DMS 273 (cell line): ENCODE measurements at regions not wholly inside any gene's neighbourhood (a gene's known extent, or its start where the extent isn't known, plus 50 kb on each side); places are given as distances from the start of the nearest gene placed in this dataset.
A peak's percentile ranks its signal among the peaks of the same experiment; 100 is the strongest.

Source experiments
- DNase-seq: peaks from one replicate; lab custom pipeline; 2025; ENCODE audit not compliant: unreplicated experiment; lab: John Stamatoyannopoulos, UW

DNA sequence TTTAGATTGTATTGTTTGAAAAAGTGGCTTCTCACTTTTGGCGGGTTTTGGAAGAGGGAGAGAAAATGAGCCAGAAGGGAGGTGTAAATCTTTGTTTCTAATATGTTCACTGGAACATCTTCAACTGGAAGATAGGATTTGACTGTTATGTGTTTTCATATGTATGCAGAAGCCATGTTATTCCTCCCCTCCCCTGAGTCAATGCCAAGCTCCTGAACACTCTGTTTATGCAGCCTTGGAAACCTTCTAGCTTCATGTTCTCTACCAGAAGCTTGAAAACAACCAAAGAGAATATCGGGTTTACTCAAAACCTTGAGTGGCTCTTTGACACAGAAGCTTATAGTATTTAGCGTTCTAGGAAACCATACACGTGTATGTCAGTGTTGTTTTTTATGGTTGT, 279.1 kb downstream of the PRL start:
- no peak for DNase-seq

DNA sequence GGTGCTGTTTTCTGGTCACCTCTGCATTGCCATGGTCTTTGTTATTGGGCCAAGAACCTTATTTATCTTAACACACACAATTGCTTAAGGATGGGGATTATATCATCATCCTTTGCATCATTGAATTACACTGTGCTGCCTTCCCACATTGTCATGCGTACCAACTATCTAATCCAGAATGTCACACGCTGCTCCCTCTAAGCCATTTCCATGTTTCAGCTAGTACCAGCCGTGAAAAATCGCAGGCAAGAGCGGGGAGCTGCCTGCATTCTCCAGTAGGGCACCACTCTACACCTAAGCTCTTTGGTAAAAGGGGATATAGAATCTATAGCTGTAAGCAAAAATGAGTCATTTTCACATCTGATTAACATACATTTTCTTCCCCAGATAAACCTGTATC, 277.0 kb downstream of the PRL start:
- no peak for DNase-seq

- no peak for DNase-seq
Measured at GRCh38 chr6:22020299-22021003, 276.4 kb downstream of the PRL start.

GRCh38 chr6:22021966-22022365, 274.9 kb downstream of the PRL start:
- DNase-seq = no peak

DNA sequence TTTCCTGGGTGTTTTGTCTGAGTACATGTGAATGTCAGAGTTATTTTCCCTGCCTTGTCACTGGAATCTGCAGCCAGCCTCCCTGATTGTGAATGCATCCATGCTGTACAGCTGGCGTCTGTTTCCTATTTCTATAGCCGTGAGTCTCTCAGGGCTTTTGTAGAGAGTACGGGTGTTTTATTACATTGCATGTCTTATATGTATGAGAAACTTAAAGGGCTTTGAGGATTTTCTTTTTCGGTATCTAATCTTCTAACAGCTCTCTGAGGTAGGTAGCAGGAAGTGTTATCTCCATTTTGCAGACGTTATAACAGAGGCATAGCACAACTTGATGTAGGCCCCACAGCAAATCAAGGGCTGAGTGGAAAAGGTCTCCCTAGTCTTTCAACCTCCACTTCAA, 272.9 kb downstream of the PRL start:
- peak; percentile 32 for DNase-seq

DNA sequence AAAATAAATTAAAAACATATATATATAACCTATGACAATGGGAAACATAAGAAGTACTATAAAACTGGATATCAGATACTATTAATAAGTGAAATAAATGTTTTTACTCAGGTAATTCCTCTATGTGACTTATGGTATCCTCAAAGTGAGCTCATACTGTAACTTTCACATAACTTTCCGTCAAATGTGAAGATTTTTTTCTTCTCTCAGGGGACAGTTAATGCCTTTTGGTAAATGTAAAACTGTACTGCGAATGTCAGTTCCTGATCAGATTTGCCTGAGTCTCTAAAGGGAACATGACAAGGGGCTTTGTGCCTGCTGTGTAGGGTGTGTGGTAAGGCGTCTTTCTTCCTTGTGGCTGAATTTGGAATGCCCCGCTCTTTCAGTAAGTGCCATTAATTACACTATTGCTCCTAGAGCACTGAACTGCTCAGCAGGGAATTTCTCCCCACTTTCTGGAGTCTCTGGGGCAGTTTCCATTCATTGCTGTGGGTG, 271.8 kb downstream of the PRL start:
- no peak for DNase-seq

DNA sequence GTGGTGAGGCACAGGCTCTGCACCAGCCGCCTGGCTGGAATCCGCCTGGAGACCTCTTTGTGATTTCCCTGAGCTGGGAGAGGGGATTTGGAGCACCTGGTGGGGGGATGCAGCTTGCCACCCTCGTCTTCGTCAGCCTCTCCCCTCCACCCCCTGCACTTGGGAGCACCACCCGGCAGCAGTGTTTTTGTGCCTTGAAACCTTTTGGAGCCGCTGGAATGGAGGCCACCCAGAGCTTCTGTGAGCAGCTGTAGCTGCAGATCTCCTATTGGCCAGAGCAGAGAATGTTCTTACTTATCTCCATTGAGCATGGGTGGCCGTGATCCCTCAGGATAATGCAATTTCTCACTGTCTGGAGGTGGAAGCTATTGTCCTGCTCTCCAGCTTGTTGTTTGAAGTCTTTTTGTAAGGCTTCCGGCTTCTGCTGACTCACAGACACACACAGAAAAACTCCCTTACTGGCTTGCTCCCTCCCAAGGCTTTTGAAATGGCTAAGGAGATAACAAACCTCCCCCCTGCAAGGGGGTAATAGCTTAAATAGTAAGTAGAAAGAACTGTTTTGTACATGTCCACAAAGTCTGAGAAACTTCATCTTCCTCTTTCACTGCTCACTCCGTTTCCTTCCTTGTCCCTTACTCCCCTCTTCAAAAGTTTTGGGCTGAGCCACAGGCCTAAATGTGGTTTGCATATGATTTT, 271.2 kb downstream of the PRL start:
- no peak for DNase-seq

GRCh38 chr6:22026164-22026678, 270.6 kb downstream of the PRL start:
- DNase-seq = no peak

DNA sequence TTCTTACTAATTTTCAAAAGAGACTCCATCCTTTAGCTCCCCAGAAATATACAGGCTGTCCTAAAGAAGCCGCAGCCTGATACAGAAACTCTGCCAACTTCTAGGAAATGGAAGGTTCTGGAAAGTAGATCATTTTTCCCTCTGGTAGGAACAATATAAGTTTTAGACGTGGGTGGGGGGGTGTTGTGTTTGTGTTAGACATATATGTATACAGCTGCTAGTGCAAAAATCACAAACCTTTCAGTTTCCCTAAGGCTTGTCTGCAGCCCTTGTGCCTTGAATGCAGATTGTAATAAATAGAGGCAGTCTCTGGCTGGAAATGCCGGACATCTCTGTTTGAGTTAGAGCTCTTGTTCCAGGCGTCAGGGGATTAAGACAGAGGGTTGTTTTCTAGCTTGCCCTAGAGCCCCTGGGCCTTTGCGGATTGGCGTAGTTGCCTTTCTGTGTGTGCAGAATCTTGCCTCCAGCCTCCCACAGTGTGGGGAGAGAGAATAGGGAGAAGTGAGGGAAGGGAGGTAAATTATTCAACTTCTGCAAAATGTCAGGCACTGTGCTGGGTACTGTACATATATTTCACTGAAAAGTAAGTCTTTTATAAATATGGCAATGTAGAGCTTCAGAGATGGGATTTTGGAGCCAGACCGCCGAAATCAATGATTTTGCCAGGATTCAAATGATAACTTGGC, 269.7 kb downstream of the PRL start:
- DNase-seq = no peak

DNA sequence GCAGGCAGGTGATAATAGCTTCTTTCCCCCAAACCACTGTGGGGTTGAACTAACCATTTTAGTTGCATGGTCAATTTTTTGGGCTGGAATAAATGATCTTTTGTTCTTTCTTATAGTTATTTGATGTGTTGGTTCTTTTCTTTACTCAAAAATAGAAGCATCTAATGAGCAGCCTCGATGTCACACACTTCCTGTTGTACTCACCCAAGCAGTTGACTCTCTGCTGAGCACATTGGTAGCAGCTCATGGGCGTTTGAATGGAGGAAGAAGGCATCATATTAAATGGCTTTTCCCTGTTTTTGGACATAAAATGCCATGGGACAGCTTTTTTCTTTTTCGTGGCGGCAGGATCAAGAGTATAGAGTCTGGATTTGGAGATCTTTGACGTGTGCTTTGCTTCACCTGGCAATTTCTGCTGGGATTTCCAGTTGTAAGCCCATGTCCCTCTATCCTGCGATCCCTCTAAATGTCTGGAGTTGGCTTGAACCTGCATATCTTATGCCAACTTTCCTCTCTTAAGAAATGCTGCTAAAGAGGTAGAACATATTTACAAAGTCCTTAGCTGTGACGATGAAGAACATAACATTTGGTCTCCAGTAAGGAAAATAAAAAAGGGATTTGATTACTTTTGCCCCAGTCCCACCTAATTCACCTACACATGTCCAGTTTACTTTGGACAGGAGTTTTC, 268.3 kb downstream of the PRL start:
- no peak for DNase-seq

- peak; percentile 18 for DNase-seq
Measured at GRCh38 chr6:22029171-22029570, 267.7 kb downstream of the PRL start.

DNA sequence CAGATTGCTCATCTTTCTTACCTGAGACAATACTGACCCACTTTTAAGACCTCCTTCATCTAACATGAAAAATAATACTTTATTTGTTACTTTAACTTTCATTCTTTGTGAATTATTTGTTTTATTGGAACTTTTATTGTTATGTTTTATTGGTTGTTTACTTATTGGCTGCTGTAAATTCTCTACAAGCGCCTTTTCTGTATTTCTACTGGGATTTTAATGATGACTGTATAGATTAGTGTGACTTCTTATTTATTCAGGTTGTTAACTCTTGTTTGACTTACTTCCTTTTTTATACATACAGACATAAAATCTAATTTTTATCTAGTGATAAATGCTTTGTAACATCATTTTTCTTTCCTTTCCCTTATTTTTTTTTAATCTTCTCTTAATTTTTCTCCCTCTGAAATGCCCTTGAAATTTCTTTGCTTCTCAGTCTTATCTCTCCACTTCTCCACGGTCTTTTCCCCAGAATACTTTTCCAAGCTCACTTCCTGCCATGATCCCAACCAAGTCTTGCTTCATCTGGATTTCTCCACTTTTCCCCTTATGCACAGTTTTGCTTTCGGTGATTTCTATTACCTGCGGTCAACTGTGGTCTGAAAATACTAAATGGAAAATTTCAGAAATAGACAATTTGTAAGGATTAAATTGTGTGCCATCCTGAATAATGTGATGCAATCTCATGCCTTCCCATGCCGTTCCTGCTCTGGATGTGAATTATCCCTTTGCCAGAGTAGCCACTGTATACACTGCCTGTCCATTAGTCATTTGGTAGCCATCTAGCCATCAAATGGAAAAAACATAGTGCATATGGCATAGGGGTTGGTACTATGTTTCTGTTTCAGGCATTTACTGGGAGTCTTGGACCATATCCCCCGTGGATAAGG, 265.9 kb downstream of the PRL start:
- no peak for DNase-seq

DNA sequence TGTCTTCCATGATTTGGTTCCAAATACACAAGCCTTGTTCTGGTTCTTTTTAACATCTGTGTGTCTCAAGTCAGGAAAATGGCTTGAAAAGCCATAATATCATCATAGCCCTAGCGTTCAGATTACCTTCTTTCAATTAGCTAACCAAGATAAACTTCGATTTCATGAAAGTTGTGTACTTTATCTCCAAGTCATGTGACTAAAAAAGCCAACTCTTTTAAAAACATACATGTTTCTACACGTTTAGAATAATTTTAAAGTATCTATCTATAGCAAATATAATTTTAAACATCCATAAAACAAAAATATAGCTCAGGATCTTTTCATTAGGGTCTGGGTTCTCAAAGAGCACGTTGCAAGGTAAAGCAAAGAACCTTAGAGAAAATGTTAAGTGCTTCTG, 261.1 kb downstream of the PRL start:
- no peak for DNase-seq

GRCh38 chr6:22036275-22036674, 260.6 kb downstream of the PRL start:
- DNase-seq = peak; percentile 39

- DNase-seq = no peak
Measured at GRCh38 chr6:22036699-22037098, 260.1 kb downstream of the PRL start.

GRCh38 chr6:22041797-22042480, 254.9 kb downstream of the PRL start:
- DNase-seq = no peak

DNA sequence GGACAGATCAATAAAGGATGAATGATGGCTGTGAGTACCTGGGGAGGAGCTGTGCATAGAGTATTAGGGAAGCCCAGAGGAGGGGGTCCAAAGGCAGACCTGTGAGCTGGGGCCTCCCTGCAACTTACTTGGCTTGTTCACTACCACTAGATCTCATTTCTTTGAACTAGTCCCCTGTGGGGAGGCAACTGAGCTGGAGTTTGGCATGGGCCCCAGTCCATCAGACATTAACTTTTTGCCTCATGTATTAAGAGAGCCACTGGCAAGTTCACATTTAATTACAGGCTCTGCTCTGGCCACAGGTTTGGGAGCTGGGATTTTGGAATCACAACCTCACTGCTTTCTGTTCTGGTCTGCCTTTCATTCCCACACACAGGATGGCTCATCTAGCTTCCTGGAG, 254.1 kb downstream of the PRL start:
- peak; percentile 65 for DNase-seq

GRCh38 chr6:22043284-22043962, 253.4 kb downstream of the PRL start:
- DNase-seq = peak; percentile 83

DNA sequence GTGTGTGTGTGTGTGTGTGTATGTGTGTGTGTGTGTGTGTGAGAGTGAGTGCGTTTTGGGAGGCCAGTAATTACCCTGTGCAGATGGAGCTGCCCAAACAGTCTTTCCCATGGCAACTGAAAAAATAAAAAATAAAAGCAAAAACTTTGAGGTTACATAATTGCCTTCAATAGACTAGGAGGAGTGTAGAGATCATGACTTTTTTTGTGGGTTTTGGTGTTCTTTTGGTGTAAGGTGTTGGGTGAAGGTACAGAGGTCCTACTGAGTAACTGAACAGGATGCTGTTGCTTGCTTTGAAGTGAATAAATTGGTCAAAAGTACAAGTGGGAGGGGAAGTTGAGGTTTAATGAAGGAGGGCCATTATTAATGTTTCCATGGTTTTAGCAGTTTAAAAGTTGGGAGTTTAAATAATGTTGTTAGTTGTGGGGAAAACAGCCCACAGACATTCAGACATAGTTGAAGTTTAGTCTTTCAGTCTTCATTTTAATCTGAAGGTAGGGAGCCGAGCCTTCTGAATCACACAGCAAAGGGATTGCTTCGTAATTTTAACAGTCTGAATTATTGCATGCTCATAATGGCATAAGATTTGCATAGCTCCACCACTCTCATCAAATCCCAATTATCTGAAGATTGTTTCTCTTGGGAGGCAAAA, 251.4 kb downstream of the PRL start:
- peak; percentile 23 for DNase-seq
